ENCODE measurements at regions not wholly inside any gene's neighbourhood (a gene's known extent, or its start where the extent isn't known, plus 50 kb on each side); places are given as distances from the start of the nearest gene placed in this dataset.

GRCh38 chr6:760982-761955 is 68.3 kb upstream of the EXOC2 start:
- ChIA-PET POLR2A (interaction anchor here (0.7 kb wide), 1 partner anchor 47 kb away, joined by 3 read pairs; no protein-coding TSS in a partner anchor), CTCF (interaction anchor here (0.6 to 2.1 kb wide), 3 partner anchors 36 to 663 kb away, joined by 3 to 7 read pairs (median 4); no protein-coding TSS in a partner anchor)
- H3K4me1 ChIP-seq (ENCODE audit: control insufficient read depth, insufficient read depth, low read length) = no peaks in the 10 kb centered on the region; the same call in 1 of the 2 replicates
- H3K27ac ChIP-seq (ENCODE audit: extremely low read depth, low read depth, low read length) = no peak overlapping the region
- no peaks in the 10 kb centered on the region for H3K36me3 ChIP-seq (ENCODE audit: control insufficient read depth in 2 of 2, insufficient read depth in 1 of 2, low read length in 2 of 2)
- H3K9me3 ChIP-seq (ENCODE audit: control insufficient read depth, insufficient read depth, low read depth, low read length) = no peaks in the 10 kb centered on the region
- TF ChIP-seq ZNF302 (tag by site-specific recombination; IDR thresholded peaks at IDR 0.05; ENCODE audit: low read depth) (no peak), ZNF571 (tag by site-specific recombination; IDR thresholded peaks at IDR 0.05) (no peak), ZNF548 (tag by site-specific recombination; IDR thresholded peaks at IDR 0.05) (no peak), ZNF266 (tag by site-specific recombination; IDR thresholded peaks at IDR 0.05; ENCODE audit: low read depth) (no peak), PRDM10 (tag by site-specific recombination; IDR thresholded peaks at IDR 0.05) (no peak)
- TF ChIP-seq, protein P1, sequence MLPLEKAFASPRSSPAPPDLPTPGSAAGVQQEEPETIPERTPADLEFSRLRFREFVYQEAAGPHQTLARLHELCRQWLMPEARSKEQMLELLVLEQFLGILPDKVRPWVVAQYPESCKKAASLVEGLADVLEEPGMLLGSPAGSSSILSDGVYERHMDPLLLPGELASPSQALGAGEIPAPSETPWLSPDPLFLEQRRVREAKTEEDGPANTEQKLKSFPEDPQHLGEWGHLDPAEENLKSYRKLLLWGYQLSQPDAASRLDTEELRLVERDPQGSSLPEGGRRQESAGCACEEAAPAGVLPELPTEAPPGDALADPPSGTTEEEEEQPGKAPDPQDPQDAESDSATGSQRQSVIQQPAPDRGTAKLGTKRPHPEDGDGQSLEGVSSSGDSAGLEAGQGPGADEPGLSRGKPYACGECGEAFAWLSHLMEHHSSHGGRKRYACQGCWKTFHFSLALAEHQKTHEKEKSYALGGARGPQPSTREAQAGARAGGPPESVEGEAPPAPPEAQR (tag by site-specific recombination; IDR thresholded peaks at IDR 0.05) = no peak
- no peak overlapping the region for H3K4me3 ChIP-seq (ENCODE audit: low read depth, low read length)

DNA sequence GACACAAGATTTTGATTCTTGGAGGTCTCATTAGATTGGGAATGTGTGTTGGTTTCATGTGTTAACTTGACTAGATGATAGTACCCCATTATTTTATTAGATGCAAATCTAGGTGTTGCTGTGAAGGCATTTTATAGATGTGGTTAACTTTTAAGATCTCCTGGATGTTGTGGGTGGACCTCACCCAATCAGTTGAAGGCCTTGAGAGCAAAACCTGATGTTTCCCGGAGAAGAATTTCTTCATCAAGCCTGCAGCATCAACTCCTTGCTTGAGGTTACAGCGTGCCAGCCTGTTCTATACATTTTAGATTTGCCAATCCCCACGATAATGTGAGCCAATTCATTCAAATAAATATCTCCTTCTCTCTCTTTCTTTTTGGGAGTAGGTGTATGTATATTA is 66.8 kb upstream of the EXOC2 start:
- no peak overlapping the region for H3K4me3 ChIP-seq (ENCODE audit: low read depth, low read length)
- H3K27ac ChIP-seq (ENCODE audit: extremely low read depth, low read depth, low read length) = no peak overlapping the region
- H3K9me3 ChIP-seq (ENCODE audit: control insufficient read depth, insufficient read depth, low read depth, low read length) = no peaks in the 10 kb centered on the region
- H3K36me3 ChIP-seq (ENCODE audit: control insufficient read depth in 2 of 2, insufficient read depth in 1 of 2, low read length in 2 of 2) = no peaks in the 10 kb centered on the region
- POLR2A ChIA-PET = no interaction called here
- no peaks in the 10 kb centered on the region; the same call in 1 of the 2 replicates for H3K4me1 ChIP-seq (ENCODE audit: control insufficient read depth, insufficient read depth, low read length)
- CTCF ChIA-PET = no interaction called here
- TF ChIP-seq ZNF16 (tag by site-specific recombination; IDR thresholded peaks at IDR 0.05; ENCODE audit: low read depth) = no peak
- TF ChIP-seq ZFP41 (tag by site-specific recombination; IDR thresholded peaks at IDR 0.05; ENCODE audit: borderline replicate concordance) = no peak
- TF ChIP-seq ZNF10 (tag by site-specific recombination; IDR thresholded peaks at IDR 0.05) = peak; percentile 81

- H3K9me3 ChIP-seq (ENCODE audit: control insufficient read depth, insufficient read depth, low read depth, low read length) = no peaks in the 10 kb centered on the region
- CTCF ChIA-PET = no interaction called here
- POLR2A ChIA-PET = no interaction called here
- H3K36me3 ChIP-seq (ENCODE audit: control insufficient read depth in 2 of 2, insufficient read depth in 1 of 2, low read length in 2 of 2) = no peaks in the 10 kb centered on the region
- no peak overlapping the region for H3K4me3 ChIP-seq (ENCODE audit: low read depth, low read length)
- TF ChIP-seq ZNF433 (tag by site-specific recombination; IDR thresholded peaks at IDR 0.05; ENCODE audit: low read depth) = no peak
- no peak for TF ChIP-seq ZNF311 (tag by site-specific recombination; IDR thresholded peaks at IDR 0.05; ENCODE audit: borderline replicate concordance)
- TF ChIP-seq, protein P2, sequence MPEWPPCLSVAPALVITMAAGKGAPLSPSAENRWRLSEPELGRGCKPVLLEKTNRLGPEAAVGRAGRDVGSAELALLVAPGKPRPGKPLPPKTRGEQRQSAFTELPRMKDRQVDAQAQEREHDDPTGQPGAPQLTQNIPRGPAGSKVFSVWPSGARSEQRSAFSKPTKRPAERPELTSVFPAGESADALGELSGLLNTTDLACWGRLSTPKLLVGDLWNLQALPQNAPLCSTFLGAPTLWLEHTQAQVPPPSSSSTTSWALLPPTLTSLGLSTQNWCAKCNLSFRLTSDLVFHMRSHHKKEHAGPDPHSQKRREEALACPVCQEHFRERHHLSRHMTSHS (tag by site-specific recombination; IDR thresholded peaks at IDR 0.05) = no peak
- TF ChIP-seq KLF9 (tag by site-specific recombination; IDR thresholded peaks at IDR 0.05; ENCODE audit: low read depth) = no peak
- TF ChIP-seq SCRT1 (tag by site-specific recombination; IDR thresholded peaks at IDR 0.05; ENCODE audit: borderline replicate concordance) = no peak
- no peak for TF ChIP-seq ZNF362 (tag by site-specific recombination; IDR thresholded peaks at IDR 0.05)
- no peak for TF ChIP-seq ZXDB (tag by site-specific recombination; IDR thresholded peaks at IDR 0.05)
- TF ChIP-seq ZNF776 (tag by site-specific recombination; IDR thresholded peaks at IDR 0.05; ENCODE audit: borderline replicate concordance) = no peak
- H3K4me1 ChIP-seq (ENCODE audit: control insufficient read depth, insufficient read depth, low read length) = no peaks in the 10 kb centered on the region
- H3K27ac ChIP-seq (ENCODE audit: extremely low read depth, low read depth, low read length) = no peak overlapping the region
Observed at GRCh38 chr6:756224-756623, 63.3 kb upstream of the EXOC2 start.
